ENCODE measurements at regions not wholly inside any gene's neighbourhood (a gene's known extent, or its start where the extent isn't known, plus 50 kb on each side); places are given as distances from the start of the nearest gene placed in this dataset.

GRCh38 chr21:14712121-14712715 is 166.1 kb upstream of the SAMSN1 start:
- Histone ChIP-seq H3K4me3 (IDR thresholded peaks at IDR 0.05; ENCODE audit: insufficient read depth, low read depth, low read length) (no peak overlapping the region), H3K27me3 (ENCODE audit: insufficient read depth, low read depth) (no peaks in the 10 kb centered on the region), H3K27ac (no peak overlapping the region), H4K20me1 (ENCODE audit: insufficient read depth) (no peaks in the 10 kb centered on the region), H3K36me3 (ENCODE audit: insufficient read depth) (no peaks in the 10 kb centered on the region), H3K9ac (no peak overlapping the region), H3K4me1 (ENCODE audit: low read depth, poor library complexity, severe bottlenecking) (no peaks in the 10 kb centered on the region), H2AFZ (ENCODE audit: low read depth) (no peak overlapping the region), H3K4me2 (no peak overlapping the region), H3K79me2 (ENCODE audit: insufficient read depth, low read depth) (no peaks in the 10 kb centered on the region)
- TF ChIP-seq CTCF (conservative IDR thresholded peaks at IDR 0.05; ENCODE audit: low read depth, low read length), result no peak

- H4K20me1 ChIP-seq (ENCODE audit: insufficient read depth), result no peaks in the 10 kb centered on the region
- no peak overlapping the region for H3K4me3 ChIP-seq (IDR thresholded peaks at IDR 0.05; ENCODE audit: insufficient read depth, low read depth, low read length)
- H3K27ac ChIP-seq, result no peak overlapping the region
- H3K79me2 ChIP-seq (ENCODE audit: insufficient read depth, low read depth), result no peaks in the 10 kb centered on the region
- TF ChIP-seq CTCF (conservative IDR thresholded peaks at IDR 0.05; ENCODE audit: low read depth, low read length), result no peak
- no peaks in the 10 kb centered on the region for H3K4me1 ChIP-seq (ENCODE audit: low read depth, poor library complexity, severe bottlenecking)
- no peak overlapping the region for H2AFZ ChIP-seq (ENCODE audit: low read depth)
- H3K27me3 ChIP-seq (ENCODE audit: insufficient read depth, low read depth), result no peaks in the 10 kb centered on the region
- H3K36me3 ChIP-seq (ENCODE audit: insufficient read depth), result no peaks in the 10 kb centered on the region
- H3K9ac ChIP-seq, result no peak overlapping the region
- no peak overlapping the region for H3K4me2 ChIP-seq
These were observed 165.2 kb upstream of the SAMSN1 start for GRCh38 chr21:14711287-14711686.

GRCh38 chr21:14707511-14708020 is 161.5 kb upstream of the SAMSN1 start:
- H4K20me1 ChIP-seq (ENCODE audit: insufficient read depth), result no peaks in the 10 kb centered on the region
- no peak overlapping the region for H3K4me3 ChIP-seq (IDR thresholded peaks at IDR 0.05; ENCODE audit: insufficient read depth, low read depth, low read length)
- no peaks in the 10 kb centered on the region for H3K79me2 ChIP-seq (ENCODE audit: insufficient read depth, low read depth)
- no peaks in the 10 kb centered on the region for H3K36me3 ChIP-seq (ENCODE audit: insufficient read depth)
- no peak overlapping the region for H3K9ac ChIP-seq
- H3K27me3 ChIP-seq (ENCODE audit: insufficient read depth, low read depth), result no peaks in the 10 kb centered on the region
- no peak overlapping the region for H2AFZ ChIP-seq (ENCODE audit: low read depth)
- no peak for TF ChIP-seq CTCF (conservative IDR thresholded peaks at IDR 0.05; ENCODE audit: low read depth, low read length)
- H3K4me2 ChIP-seq, result no peak overlapping the region
- no peak overlapping the region for H3K27ac ChIP-seq
- H3K4me1 ChIP-seq (ENCODE audit: low read depth, poor library complexity, severe bottlenecking), result no peaks in the 10 kb centered on the region

- no peaks in the 10 kb centered on the region for H3K79me2 ChIP-seq (ENCODE audit: insufficient read depth, low read depth)
- no peaks in the 10 kb centered on the region for H3K4me1 ChIP-seq (ENCODE audit: low read depth, poor library complexity, severe bottlenecking)
- no peak for TF ChIP-seq CTCF (conservative IDR thresholded peaks at IDR 0.05; ENCODE audit: low read depth, low read length)
- no peak overlapping the region for H3K4me3 ChIP-seq (IDR thresholded peaks at IDR 0.05; ENCODE audit: insufficient read depth, low read depth, low read length)
- H3K36me3 ChIP-seq (ENCODE audit: insufficient read depth), result no peaks in the 10 kb centered on the region
- no peak overlapping the region for H2AFZ ChIP-seq (ENCODE audit: low read depth)
- H3K27ac ChIP-seq, result no peak overlapping the region
- no peaks in the 10 kb centered on the region for H3K27me3 ChIP-seq (ENCODE audit: insufficient read depth, low read depth)
- H4K20me1 ChIP-seq (ENCODE audit: insufficient read depth), result no peaks in the 10 kb centered on the region
- H3K9ac ChIP-seq, result no peak overlapping the region
- no peak overlapping the region for H3K4me2 ChIP-seq
These were observed 160.8 kb upstream of the SAMSN1 start for GRCh38 chr21:14706712-14707510.
